ENCODE measurements at regions not wholly inside any gene's neighbourhood (a gene's known extent, or its start where the extent isn't known, plus 50 kb on each side); places are given as distances from the start of the nearest gene placed in this dataset.

GRCh38 chr13:94956417-94957110 is 244.2 kb upstream of the SOX21 start:
- Histone ChIP-seq H3K36me3 (no peaks in the 10 kb centered on the region), H3K4me3 (no peak overlapping the region), H3K9me3 (ENCODE audit: low read depth) (no peaks in the 10 kb centered on the region), H3K27me3 (no peaks in the 10 kb centered on the region), H3K4me1 (ENCODE audit: low read depth) (no peaks in the 10 kb centered on the region), H3K27ac (no peak overlapping the region)
- no peak for DNase-seq (ENCODE audit: low read depth in 1 of 2, low spot score in 1 of 2)
- no peak for TF ChIP-seq CTCF (IDR thresholded peaks at IDR 0.05; ENCODE audit: low read depth, low read length)

GRCh38 chr13:94952787-94953186 is 240.4 kb upstream of the SOX21 start:
- no peaks in the 10 kb centered on the region for H3K36me3 ChIP-seq
- TF ChIP-seq CTCF (IDR thresholded peaks at IDR 0.05; ENCODE audit: low read depth, low read length) = no peak
- no peak overlapping the region for H3K4me3 ChIP-seq
- H3K27me3 ChIP-seq = no peaks in the 10 kb centered on the region
- no peak for DNase-seq (ENCODE audit: low read depth in 1 of 2, low spot score in 1 of 2)
- H3K27ac ChIP-seq = no peak overlapping the region
- no peaks in the 10 kb centered on the region for H3K4me1 ChIP-seq (ENCODE audit: low read depth)
- H3K9me3 ChIP-seq (ENCODE audit: low read depth) = no peaks in the 10 kb centered on the region

DNA sequence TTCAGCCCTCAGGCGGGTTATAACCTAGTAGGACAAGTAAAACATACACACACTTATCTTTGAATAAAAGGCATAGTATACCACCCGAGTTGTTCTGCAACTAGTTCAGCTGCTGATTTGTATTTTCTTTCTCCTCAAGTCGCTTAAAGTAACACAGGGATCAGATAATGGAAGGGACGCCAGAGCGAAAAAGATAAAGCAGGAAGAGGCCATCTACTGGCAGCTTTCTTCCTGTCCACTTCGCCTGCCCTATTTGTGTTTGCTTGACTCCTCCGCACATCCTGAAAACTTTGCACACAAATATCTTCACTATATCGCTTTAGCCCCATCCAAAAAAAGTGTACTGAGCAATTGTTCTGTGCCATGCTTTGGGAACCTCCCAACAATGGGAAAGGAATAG is 238.0 kb upstream of the SOX21 start:
- peak in 1 of 2 donors; percentile 20 for DNase-seq (ENCODE audit: low read depth in 1 of 2, low spot score in 1 of 2)
- no peak overlapping the region for H3K4me3 ChIP-seq

DNA sequence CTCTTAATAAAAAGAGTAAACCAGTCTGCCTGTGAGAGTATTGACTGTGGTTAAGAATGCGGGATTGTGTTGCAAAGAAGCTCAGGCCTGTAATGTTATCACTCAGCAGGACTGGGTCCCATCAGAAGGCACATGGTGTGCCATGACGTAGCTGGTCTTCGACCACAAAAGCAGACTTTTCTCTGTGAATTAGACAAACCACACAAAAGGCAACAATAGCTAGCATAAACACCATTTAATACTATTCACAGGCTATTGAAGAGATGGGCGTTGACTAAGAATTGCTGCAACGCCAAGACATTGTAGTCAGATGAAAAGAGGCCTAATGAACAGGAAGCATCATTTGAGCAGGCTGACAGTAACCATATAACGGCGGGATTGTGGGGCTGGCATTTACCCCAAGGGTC is 235.6 kb upstream of the SOX21 start:
- Histone ChIP-seq H3K27ac (no peak overlapping the region), H3K4me3 (no peak overlapping the region), H3K4me1 (ENCODE audit: low read depth) (no peaks in the 10 kb centered on the region), H3K27me3 (no peaks in the 10 kb centered on the region), H3K36me3 (no peaks in the 10 kb centered on the region), H3K9me3 (ENCODE audit: low read depth) (no peaks in the 10 kb centered on the region)
- DNase-seq (ENCODE audit: low read depth in 1 of 2, low spot score in 1 of 2) = no peak
- no peak for TF ChIP-seq CTCF (IDR thresholded peaks at IDR 0.05; ENCODE audit: low read depth, low read length)

More for the DNA sequence above, 238.0 kb upstream of the SOX21 start:
- Histone ChIP-seq H3K4me1 (ENCODE audit: low read depth) (no peaks in the 10 kb centered on the region), H3K27me3 (no peaks in the 10 kb centered on the region), H3K27ac (no peak overlapping the region), H3K36me3 (no peaks in the 10 kb centered on the region), H3K9me3 (ENCODE audit: low read depth) (no peaks in the 10 kb centered on the region)
- TF ChIP-seq CTCF (IDR thresholded peaks at IDR 0.05; ENCODE audit: low read depth, low read length) = peak; percentile 5

GRCh38 chr13:94947392-94947791 is 235.0 kb upstream of the SOX21 start:
- H3K4me1 ChIP-seq (ENCODE audit: low read depth) = no peaks in the 10 kb centered on the region
- DNase-seq (ENCODE audit: low read depth in 1 of 2, low spot score in 1 of 2) = no peak
- no peaks in the 10 kb centered on the region for H3K9me3 ChIP-seq (ENCODE audit: low read depth)
- no peak overlapping the region for H3K4me3 ChIP-seq
- H3K27me3 ChIP-seq = no peaks in the 10 kb centered on the region
- H3K36me3 ChIP-seq = no peaks in the 10 kb centered on the region
- no peak overlapping the region for H3K27ac ChIP-seq
- no peak for TF ChIP-seq CTCF (IDR thresholded peaks at IDR 0.05; ENCODE audit: low read depth, low read length)

Data from cardiac muscle cell (in vitro differentiated cells and primary cell).